ENCODE measurements at regions not wholly inside any gene's neighbourhood (a gene's known extent, or its start where the extent isn't known, plus 50 kb on each side); places are given as distances from the start of the nearest gene placed in this dataset.

GRCh38 chr14:103205541-103205906 is 82.3 kb downstream of the TNFAIP2 start:
- peaks cover 22% of the 10 kb centered on the region for H3K9me3 ChIP-seq (ENCODE audit: low read length)
- H3K36me3 ChIP-seq (replicated peaks in 1 of 2; ENCODE audit: control insufficient read depth in 1 of 2, insufficient read depth in 2 of 2, low read length in 2 of 2): no peaks in the 10 kb centered on the region
- in situ Hi-C loops (cut with HindIII; ENCODE audit: extremely low pct_ligation_motif_present, low pct_unique_long_range_greater_than_20kb): no loop called here
- H3K4me1 ChIP-seq (ENCODE audit: insufficient read depth, low read length): peaks cover 26% of the 10 kb centered on the region
- FAIRE-seq (no peak), ATAC-seq (no peak), DNase-seq (ENCODE audit: low spot score) (no peak)
- TF ChIP-seq ZFY (CRISPR knock-in tag; IDR thresholded peaks at IDR 0.05): 0 out of 2 replicates have a peak, but pooled peaks have one; percentile 9
- no peak for TF ChIP-seq NPAS2 (CRISPR knock-in tag; IDR thresholded peaks at IDR 0.05; ENCODE audit: borderline replicate concordance)
- CTCF ChIA-PET (ENCODE audit: low intra/inter-chr PET ratio, low total read pairs): no interaction called here
- H3K4me2 ChIP-seq (ENCODE audit: low read depth, low read length): no peak overlapping the region
- POLR2A ChIA-PET: interaction anchor here (0.8 kb wide), 1 partner anchor 40 kb away, joined by 3 read pairs; no protein-coding TSS in a partner anchor
- WGBS (ENCODE audit: low lambda C conversion rate): 85% methylated on average over 3 of the region's 3 CpGs
- no peak overlapping the region for H2AFZ ChIP-seq (ENCODE audit: low read length)
- no peak overlapping the region for H3K4me3 ChIP-seq (replicated peaks in 1 of 3; ENCODE audit: insufficient read depth in 1 of 3, low read depth in 2 of 3, low read length in 3 of 3)
- intact Hi-C loops (cut with micrococcal nuclease; ENCODE audit: unreplicated experiment): no loop called here
- H3K79me2 ChIP-seq (ENCODE audit: insufficient read depth, low read length): no peaks in the 10 kb centered on the region
- H4K20me1 ChIP-seq (ENCODE audit: insufficient read depth, low read length): no peaks in the 10 kb centered on the region
- H3K27me3 ChIP-seq (ENCODE audit: control insufficient read depth in 1 of 2, insufficient read depth in 2 of 2, low read length in 2 of 2): no peaks in the 10 kb centered on the region
- no peak overlapping the region for H3K9ac ChIP-seq (ENCODE audit: insufficient read depth, low read depth, low read length)
- H3K27ac ChIP-seq (ENCODE audit: extremely low read length, insufficient read depth, low read length): no peak overlapping the region
- BruUV-seq (replicated peaks): no TSS peak

DNA sequence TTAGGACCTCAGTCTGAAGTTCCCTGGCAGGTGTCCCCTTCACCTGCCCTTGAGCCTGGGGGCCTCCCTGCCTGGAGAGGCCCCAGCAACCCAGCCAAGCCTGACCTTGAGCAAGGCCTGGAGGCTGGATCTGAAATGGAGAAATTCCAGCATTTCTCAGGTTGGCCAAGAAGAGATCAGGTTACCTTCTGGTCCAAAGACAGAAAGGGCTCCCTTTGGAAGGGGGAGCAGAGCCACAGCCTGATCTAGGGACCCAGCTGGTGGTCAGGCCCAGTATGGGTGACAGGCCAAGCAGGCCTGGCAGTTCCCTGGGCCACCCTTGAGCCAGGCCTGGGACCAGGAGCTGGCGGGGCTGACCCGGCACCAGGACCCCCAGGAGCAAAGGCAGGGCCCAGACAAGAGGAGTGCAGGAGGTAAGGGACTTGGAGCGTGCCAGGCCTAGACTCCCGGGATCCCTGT is 82.8 kb downstream of the TNFAIP2 start:
- intact Hi-C loops (cut with micrococcal nuclease; ENCODE audit: unreplicated experiment) (no loop called here), in situ Hi-C loops (cut with HindIII; ENCODE audit: extremely low pct_ligation_motif_present, low pct_unique_long_range_greater_than_20kb) (no loop called here)
- DNase-seq (ENCODE audit: low spot score) (no peak), ATAC-seq (no peak; the same call in 2 of the 3 replicates), FAIRE-seq (no peak)
- 95% methylated on average over 4 of the region's 4 CpGs for WGBS (ENCODE audit: low lambda C conversion rate)
- H3K9ac ChIP-seq (ENCODE audit: insufficient read depth, low read depth, low read length): no peak overlapping the region
- peaks cover 22% of the 10 kb centered on the region for H3K9me3 ChIP-seq (ENCODE audit: low read length)
- no peaks in the 10 kb centered on the region for H3K27me3 ChIP-seq (ENCODE audit: control insufficient read depth in 1 of 2, insufficient read depth in 2 of 2, low read length in 2 of 2)
- ChIA-PET POLR2A (no interaction called here), CTCF (ENCODE audit: low intra/inter-chr PET ratio, low total read pairs) (no interaction called here)
- H2AFZ ChIP-seq (ENCODE audit: low read length): no peak overlapping the region
- no TSS peak for BruUV-seq (replicated peaks)
- peak overlapping the region in 1 of 3 experiments; percentile 10; a peak in 1 of 6 replicates for H3K4me3 ChIP-seq (replicated peaks in 1 of 3; ENCODE audit: insufficient read depth in 1 of 3, low read depth in 2 of 3, low read length in 3 of 3)
- TF ChIP-seq PITX1 (CRISPR knock-in tag; IDR thresholded peaks at IDR 0.05) (no peak), ZFX (CRISPR knock-in tag; IDR thresholded peaks at IDR 0.05; ENCODE audit: low read depth) (peak; percentile 33; the same call in 1 of the 2 replicates), SIX1 (CRISPR knock-in tag; IDR thresholded peaks at IDR 0.05; ENCODE audit: borderline replicate concordance) (peak; percentile 56), HNF4A (CRISPR knock-in tag; IDR thresholded peaks at IDR 0.05) (0 out of 2 replicates have a peak, but pooled peaks have one; percentile 14), SIX4 (CRISPR knock-in tag; IDR thresholded peaks at IDR 0.05) (0 out of 2 replicates have a peak, but pooled peaks have one; percentile 37), MIER3 (CRISPR knock-in tag; IDR thresholded peaks at IDR 0.05; ENCODE audit: borderline replicate concordance) (no peak), ZNF674 (CRISPR knock-in tag; IDR thresholded peaks at IDR 0.05; ENCODE audit: low read depth) (no peak), RXRA (CRISPR knock-in tag; IDR thresholded peaks at IDR 0.05) (peak; percentile 19; the same call in 1 of the 2 replicates)
- H3K36me3 ChIP-seq (replicated peaks in 1 of 2; ENCODE audit: control insufficient read depth in 1 of 2, insufficient read depth in 2 of 2, low read length in 2 of 2): no peaks in the 10 kb centered on the region
- no peak overlapping the region for H3K27ac ChIP-seq (ENCODE audit: extremely low read length, insufficient read depth, low read length)
- H4K20me1 ChIP-seq (ENCODE audit: insufficient read depth, low read length): no peaks in the 10 kb centered on the region
- H3K4me2 ChIP-seq (ENCODE audit: low read depth, low read length): no peak overlapping the region
- H3K4me1 ChIP-seq (ENCODE audit: insufficient read depth, low read length): peaks cover 26% of the 10 kb centered on the region
- no peaks in the 10 kb centered on the region for H3K79me2 ChIP-seq (ENCODE audit: insufficient read depth, low read length)

Data from HepG2 (cell line).